ENCODE measurements at regions not wholly inside any gene's neighbourhood (a gene's known extent, or its start where the extent isn't known, plus 50 kb on each side); places are given as distances from the start of the nearest gene placed in this dataset.

- Histone ChIP-seq H3K4me1 (ENCODE audit: control insufficient read depth in 1 of 2, insufficient read depth in 2 of 2, low read length in 2 of 2) (no peaks in the 10 kb centered on the region), H3K9me3 (ENCODE audit: control insufficient read depth in 1 of 2, low read length in 2 of 2) (no peaks in the 10 kb centered on the region), H3K27ac (ENCODE audit: low read length) (no peak overlapping the region), H3K4me3 (ENCODE audit: low read depth in 1 of 2, low read length in 2 of 2) (no peak overlapping the region), H3K27me3 (ENCODE audit: low read depth, low read length) (no peaks in the 10 kb centered on the region), H3K36me3 (ENCODE audit: control insufficient read depth in 1 of 2, insufficient read depth in 2 of 2, low read length in 2 of 2) (no peaks in the 10 kb centered on the region)
Observed at GRCh38 chr6:15952231-15953151, 176.4 kb upstream of the MYLIP start.

- no peaks in the 10 kb centered on the region for H3K4me1 ChIP-seq (ENCODE audit: control insufficient read depth in 1 of 2, insufficient read depth in 2 of 2, low read length in 2 of 2)
- H3K9me3 ChIP-seq (ENCODE audit: control insufficient read depth in 1 of 2, low read length in 2 of 2): no peaks in the 10 kb centered on the region
- no peak overlapping the region for H3K4me3 ChIP-seq (ENCODE audit: low read depth in 1 of 2, low read length in 2 of 2)
- no peaks in the 10 kb centered on the region for H3K27me3 ChIP-seq (ENCODE audit: low read depth, low read length)
- H3K27ac ChIP-seq (ENCODE audit: low read length): no peak overlapping the region
- no peaks in the 10 kb centered on the region for H3K36me3 ChIP-seq (ENCODE audit: control insufficient read depth in 1 of 2, insufficient read depth in 2 of 2, low read length in 2 of 2)
Observed at GRCh38 chr6:15950962-15951569, 177.8 kb upstream of the MYLIP start.

- H3K27ac ChIP-seq (ENCODE audit: low read length): no peak overlapping the region
- no peaks in the 10 kb centered on the region for H3K9me3 ChIP-seq (ENCODE audit: control insufficient read depth in 1 of 2, low read length in 2 of 2)
- H3K27me3 ChIP-seq (ENCODE audit: low read depth, low read length): no peaks in the 10 kb centered on the region
- no peaks in the 10 kb centered on the region for H3K36me3 ChIP-seq (ENCODE audit: control insufficient read depth in 1 of 2, insufficient read depth in 2 of 2, low read length in 2 of 2)
- no peak overlapping the region for H3K4me3 ChIP-seq (ENCODE audit: low read depth in 1 of 2, low read length in 2 of 2)
- H3K4me1 ChIP-seq (ENCODE audit: control insufficient read depth in 1 of 2, insufficient read depth in 2 of 2, low read length in 2 of 2): no peaks in the 10 kb centered on the region
Observed at GRCh38 chr6:15949982-15950381, 178.9 kb upstream of the MYLIP start.

GRCh38 chr6:15948930-15949900 is 179.7 kb upstream of the MYLIP start:
- no peaks in the 10 kb centered on the region for H3K27me3 ChIP-seq (ENCODE audit: low read depth, low read length)
- H3K4me1 ChIP-seq (ENCODE audit: control insufficient read depth in 1 of 2, insufficient read depth in 2 of 2, low read length in 2 of 2): no peaks in the 10 kb centered on the region
- no peak overlapping the region for H3K27ac ChIP-seq (ENCODE audit: low read length)
- H3K9me3 ChIP-seq (ENCODE audit: control insufficient read depth in 1 of 2, low read length in 2 of 2): no peaks in the 10 kb centered on the region
- H3K4me3 ChIP-seq (ENCODE audit: low read depth in 1 of 2, low read length in 2 of 2): no peak overlapping the region
- no peaks in the 10 kb centered on the region for H3K36me3 ChIP-seq (ENCODE audit: control insufficient read depth in 1 of 2, insufficient read depth in 2 of 2, low read length in 2 of 2)

GRCh38 chr6:15947923-15948322 is 181.0 kb upstream of the MYLIP start:
- no peaks in the 10 kb centered on the region for H3K9me3 ChIP-seq (ENCODE audit: control insufficient read depth in 1 of 2, low read length in 2 of 2)
- H3K36me3 ChIP-seq (ENCODE audit: control insufficient read depth in 1 of 2, insufficient read depth in 2 of 2, low read length in 2 of 2): no peaks in the 10 kb centered on the region
- H3K4me1 ChIP-seq (ENCODE audit: control insufficient read depth in 1 of 2, insufficient read depth in 2 of 2, low read length in 2 of 2): no peaks in the 10 kb centered on the region
- H3K27ac ChIP-seq (ENCODE audit: low read length): no peak overlapping the region
- no peaks in the 10 kb centered on the region for H3K27me3 ChIP-seq (ENCODE audit: low read depth, low read length)
- H3K4me3 ChIP-seq (ENCODE audit: low read depth in 1 of 2, low read length in 2 of 2): no peak overlapping the region

GRCh38 chr6:15947436-15947835 is 181.4 kb upstream of the MYLIP start:
- H3K27ac ChIP-seq (ENCODE audit: low read length): no peak overlapping the region
- no peaks in the 10 kb centered on the region for H3K4me1 ChIP-seq (ENCODE audit: control insufficient read depth in 1 of 2, insufficient read depth in 2 of 2, low read length in 2 of 2)
- H3K4me3 ChIP-seq (ENCODE audit: low read depth in 1 of 2, low read length in 2 of 2): no peak overlapping the region
- no peaks in the 10 kb centered on the region for H3K27me3 ChIP-seq (ENCODE audit: low read depth, low read length)
- no peaks in the 10 kb centered on the region for H3K36me3 ChIP-seq (ENCODE audit: control insufficient read depth in 1 of 2, insufficient read depth in 2 of 2, low read length in 2 of 2)
- no peaks in the 10 kb centered on the region for H3K9me3 ChIP-seq (ENCODE audit: control insufficient read depth in 1 of 2, low read length in 2 of 2)

- Histone ChIP-seq H3K27me3 (ENCODE audit: low read depth, low read length) (no peaks in the 10 kb centered on the region), H3K4me1 (ENCODE audit: control insufficient read depth in 1 of 2, insufficient read depth in 2 of 2, low read length in 2 of 2) (no peaks in the 10 kb centered on the region), H3K9me3 (ENCODE audit: control insufficient read depth in 1 of 2, low read length in 2 of 2) (no peaks in the 10 kb centered on the region), H3K27ac (ENCODE audit: low read length) (no peak overlapping the region), H3K36me3 (ENCODE audit: control insufficient read depth in 1 of 2, insufficient read depth in 2 of 2, low read length in 2 of 2) (no peaks in the 10 kb centered on the region), H3K4me3 (ENCODE audit: low read depth in 1 of 2, low read length in 2 of 2) (no peak overlapping the region)
Observed at GRCh38 chr6:15946701-15947385, 182.0 kb upstream of the MYLIP start.

- no peaks in the 10 kb centered on the region for H3K4me1 ChIP-seq (ENCODE audit: control insufficient read depth in 1 of 2, insufficient read depth in 2 of 2, low read length in 2 of 2)
- H3K36me3 ChIP-seq (ENCODE audit: control insufficient read depth in 1 of 2, insufficient read depth in 2 of 2, low read length in 2 of 2): no peaks in the 10 kb centered on the region
- H3K4me3 ChIP-seq (ENCODE audit: low read depth in 1 of 2, low read length in 2 of 2): no peak overlapping the region
- H3K9me3 ChIP-seq (ENCODE audit: control insufficient read depth in 1 of 2, low read length in 2 of 2): no peaks in the 10 kb centered on the region
- no peak overlapping the region for H3K27ac ChIP-seq (ENCODE audit: low read length)
- no peaks in the 10 kb centered on the region for H3K27me3 ChIP-seq (ENCODE audit: low read depth, low read length)
Observed at GRCh38 chr6:15945593-15946159, 183.2 kb upstream of the MYLIP start.

- H3K27me3 ChIP-seq (ENCODE audit: low read depth, low read length): no peaks in the 10 kb centered on the region
- H3K36me3 ChIP-seq (ENCODE audit: control insufficient read depth in 1 of 2, insufficient read depth in 2 of 2, low read length in 2 of 2): no peaks in the 10 kb centered on the region
- no peaks in the 10 kb centered on the region for H3K4me1 ChIP-seq (ENCODE audit: control insufficient read depth in 1 of 2, insufficient read depth in 2 of 2, low read length in 2 of 2)
- no peak overlapping the region for H3K4me3 ChIP-seq (ENCODE audit: low read depth in 1 of 2, low read length in 2 of 2)
- no peak overlapping the region for H3K27ac ChIP-seq (ENCODE audit: low read length)
- no peaks in the 10 kb centered on the region for H3K9me3 ChIP-seq (ENCODE audit: control insufficient read depth in 1 of 2, low read length in 2 of 2)
Observed at GRCh38 chr6:15943423-15943822, 185.5 kb upstream of the MYLIP start.

GRCh38 chr6:15941168-15941567 is 187.7 kb upstream of the MYLIP start:
- H3K4me3 ChIP-seq (ENCODE audit: low read depth in 1 of 2, low read length in 2 of 2): no peak overlapping the region
- no peaks in the 10 kb centered on the region for H3K4me1 ChIP-seq (ENCODE audit: control insufficient read depth in 1 of 2, insufficient read depth in 2 of 2, low read length in 2 of 2)
- no peaks in the 10 kb centered on the region for H3K36me3 ChIP-seq (ENCODE audit: control insufficient read depth in 1 of 2, insufficient read depth in 2 of 2, low read length in 2 of 2)
- no peaks in the 10 kb centered on the region for H3K27me3 ChIP-seq (ENCODE audit: low read depth, low read length)
- no peak overlapping the region for H3K27ac ChIP-seq (ENCODE audit: low read length)
- no peaks in the 10 kb centered on the region for H3K9me3 ChIP-seq (ENCODE audit: control insufficient read depth in 1 of 2, low read length in 2 of 2)
